SK-N-SH (cell line): ENCODE measurements at regions not wholly inside any gene's neighbourhood (a gene's known extent, or its start where the extent isn't known, plus 50 kb on each side); places are given as distances from the start of the nearest gene placed in this dataset.

Source experiments
- CHD2 ChIP-seq: fragments of 150-350 bp; IDR thresholded peaks from 2 replicates; pipeline ENCODE4 v1.6.1; 2018; ENCODE audit warnings: low read length; ENCODE audit not compliant: partially characterized antibody
- CTCF ChIP-seq: fragments of 200-600 bp; sonication (generic); IDR thresholded peaks from 2 replicates; pipeline ENCODE4 v1.6.1; 2017; ENCODE audit warnings: antibody characterized with exemption, mild to moderate bottlenecking, moderate library complexity
- EZH2phosphoT487 ChIP-seq: fragments of 200-600 bp; sonication (generic); IDR thresholded peaks from 2 replicates; pipeline ENCODE4 v1.6.1; 2017; ENCODE audit warnings: low read depth, mixed run types, mild to moderate bottlenecking, antibody characterized with exemption, moderate library complexity, borderline replicate concordance
- FOXM1 ChIP-seq: IDR thresholded peaks from 2 replicates; pipeline ENCODE4 v1.4.0; 2012; ENCODE audit warnings: low read depth, mild to moderate bottlenecking
- NFIC ChIP-seq: IDR thresholded peaks from 2 replicates; pipeline ENCODE4 v1.4.0; 2012; ENCODE audit warnings: borderline replicate concordance
- NRF1 ChIP-seq: IDR thresholded peaks from 2 replicates; pipeline ENCODE4 v1.6.1; 2012; ENCODE audit warnings: low read depth, mild to moderate bottlenecking, low read length
- POLR2AphosphoS5 ChIP-seq: IDR thresholded peaks from 2 replicates; pipeline ENCODE4 v1.6.1; 2012; ENCODE audit warnings: low read depth, low read length
- RCOR1 ChIP-seq: fragments of 150-350 bp; IDR thresholded peaks from 2 replicates; pipeline ENCODE4 v1.6.1; 2017; ENCODE audit warnings: antibody characterized with exemption, low read length
- YY1 ChIP-seq: IDR thresholded peaks from 2 replicates; pipeline ENCODE4 v1.4.0; 2012; ENCODE audit warnings: low read depth, mild to moderate bottlenecking
- ZBTB33 ChIP-seq: IDR thresholded peaks from 2 replicates; pipeline ENCODE4 v1.4.0; 2012; ENCODE audit warnings: low read depth, borderline replicate concordance
- TF ChIP-seq, protein P1 (sequence below): fragments of 150-350 bp; IDR thresholded peaks from 2 replicates; pipeline ENCODE4 v1.6.1; 2017; ENCODE audit warnings: antibody characterized with exemption, low read length, low read depth, borderline replicate concordance

DNA sequence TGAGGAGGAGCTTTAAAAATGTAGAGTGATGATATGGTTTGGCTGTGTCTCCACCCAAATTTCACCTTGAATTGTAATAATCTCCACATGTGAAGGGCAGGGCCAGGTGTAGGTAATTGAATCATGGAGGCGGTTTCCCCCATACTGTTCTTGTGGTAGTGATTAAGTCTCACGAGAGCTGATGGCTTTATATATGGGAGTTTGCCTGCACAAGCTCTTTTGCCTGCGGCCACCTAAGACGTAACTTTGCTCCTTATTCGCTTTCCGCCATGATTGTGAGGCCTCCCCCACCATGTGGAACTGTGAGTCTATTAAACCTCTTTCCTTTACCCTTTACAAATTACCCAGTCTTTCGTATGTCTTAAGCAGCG, 332.0 kb downstream of the RAPGEF2 start:
- no peak for TF ChIP-seq YY1
- no peak for TF ChIP-seq CTCF
- TF ChIP-seq, protein P1, sequence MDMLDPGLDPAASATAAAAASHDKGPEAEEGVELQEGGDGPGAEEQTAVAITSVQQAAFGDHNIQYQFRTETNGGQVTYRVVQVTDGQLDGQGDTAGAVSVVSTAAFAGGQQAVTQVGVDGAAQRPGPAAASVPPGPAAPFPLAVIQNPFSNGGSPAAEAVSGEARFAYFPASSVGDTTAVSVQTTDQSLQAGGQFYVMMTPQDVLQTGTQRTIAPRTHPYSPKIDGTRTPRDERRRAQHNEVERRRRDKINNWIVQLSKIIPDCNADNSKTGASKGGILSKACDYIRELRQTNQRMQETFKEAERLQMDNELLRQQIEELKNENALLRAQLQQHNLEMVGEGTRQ, result no peak
- no peak for TF ChIP-seq POLR2AphosphoS5
- TF ChIP-seq FOXM1, result no peak
- no peak for TF ChIP-seq NFIC
- no peak for TF ChIP-seq NRF1
- TF ChIP-seq ZBTB33, result no peak
- no peak for TF ChIP-seq CHD2
- TF ChIP-seq RCOR1, result no peak
- TF ChIP-seq EZH2phosphoT487, result no peak
